Activated naive CD8-positive, alpha-beta T cell treated with anti-CD3 and anti-CD28 coated beads, Interleukin-2, amount 10 ng/mL, durations not matched to agents 7 days and 5 days (primary cell): ENCODE measurements at regions not wholly inside any gene's neighbourhood (a gene's known extent, or its start where the extent isn't known, plus 50 kb on each side); places are given as distances from the start of the nearest gene placed in this dataset.

ENCODE experiments used
- ATAC-seq: fragments of 150-1000 bp; cut with Tn5 transposase; one replicate; pipeline ENCODE4 v1.10.0; 2021; ENCODE audit warnings: low read depth, moderate library complexity
- POLR2A ChIA-PET: fragments of 350-600 bp; sonication (Branson Sonifier 250); formaldehyde crosslinking; loops from one replicate; lab custom pipeline; 2021; ENCODE audit warnings: antibody characterized with exemption; lab: Charles Lee
- DNase-seq: peaks from one replicate; pipeline ENCODE4 v3.0.0; 2021
- H3K27ac Mint-ChIP-seq: one replicate; pipeline ENCODE4 v1.8.0; 2022; ENCODE audit warnings: mild to moderate bottlenecking, mixed read lengths
- H3K27me3 Mint-ChIP-seq: one replicate; pipeline ENCODE4 v1.8.0; 2022; ENCODE audit warnings: mild to moderate bottlenecking, moderate library complexity, mixed read lengths
- H3K36me3 Mint-ChIP-seq: one replicate; pipeline ENCODE4 v1.8.0; 2021; ENCODE audit warnings: mild to moderate bottlenecking, mixed read lengths
- H3K4me1 Mint-ChIP-seq: one replicate; pipeline ENCODE4 v1.8.0; 2021; ENCODE audit warnings: mixed read lengths
- H3K4me3 Mint-ChIP-seq: one replicate; pipeline ENCODE4 v1.8.0; 2022; ENCODE audit warnings: mild to moderate bottlenecking, moderate library complexity, mixed read lengths
- H3K9me3 Mint-ChIP-seq: one replicate; pipeline ENCODE4 v1.8.0; 2021; ENCODE audit warnings: mixed read lengths

DNA sequence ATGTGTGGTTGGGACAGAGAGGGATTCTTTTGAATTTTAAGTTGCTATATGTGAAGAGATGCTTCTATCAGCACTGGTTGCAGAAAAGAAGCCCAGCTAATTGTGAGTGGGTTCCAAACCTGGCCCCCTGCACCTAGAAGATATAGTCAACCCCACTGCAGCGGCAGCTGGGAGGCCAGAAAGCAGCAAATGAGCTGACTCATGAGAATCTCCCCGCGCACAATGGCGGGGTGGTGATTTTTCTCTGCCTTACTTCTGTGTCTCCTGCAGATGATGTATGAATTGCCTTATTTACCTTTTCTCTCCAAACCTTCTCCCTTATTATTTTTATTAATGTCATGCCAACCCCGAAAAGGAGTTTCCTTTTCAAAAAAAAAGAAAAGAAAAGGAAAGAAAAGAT lies 89.7 kb downstream of the MAF start:
- ATAC-seq = no peak
- no peak overlapping the region for H3K27ac Mint-ChIP-seq

DNA sequence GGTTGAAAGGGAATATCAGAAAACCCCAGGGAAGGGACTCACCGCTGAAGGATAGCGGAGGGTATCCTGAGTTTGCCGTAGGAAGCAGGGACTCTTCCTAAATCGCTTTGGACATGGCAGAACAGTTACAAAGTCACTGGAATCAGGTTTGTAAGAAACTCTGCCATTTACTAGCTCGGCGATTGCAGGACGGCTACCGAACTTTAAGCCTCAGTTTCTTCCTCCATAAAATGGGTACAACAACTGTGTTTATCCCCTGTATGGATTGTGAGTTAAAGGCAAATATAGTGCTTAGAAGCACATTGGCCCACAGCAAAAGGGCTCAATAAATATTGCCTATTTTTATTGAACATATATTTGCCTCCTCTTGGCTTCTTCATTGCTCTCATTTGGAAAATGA lies 90.6 kb downstream of the MAF start:
- POLR2A ChIA-PET = no interaction called here
- no peaks in the 10 kb centered on the region for H3K9me3 Mint-ChIP-seq
- no peaks in the 10 kb centered on the region for H3K36me3 Mint-ChIP-seq
- peaks cover 3% of the 10 kb centered on the region for H3K27me3 Mint-ChIP-seq
- DNase-seq (no peak), ATAC-seq (no peak)
- H3K4me3 Mint-ChIP-seq = no peak overlapping the region
- no peaks in the 10 kb centered on the region for H3K4me1 Mint-ChIP-seq
- H3K27ac Mint-ChIP-seq = no peak overlapping the region

More for the DNA sequence above, 89.7 kb downstream of the MAF start:
- Mint-ChIP-seq H3K4me3 (no peak overlapping the region), H3K9me3 (no peaks in the 10 kb centered on the region), H3K27me3 (no peaks in the 10 kb centered on the region), H3K36me3 (no peaks in the 10 kb centered on the region), H3K4me1 (no peaks in the 10 kb centered on the region)
- POLR2A ChIA-PET = no interaction called here
- no peak for DNase-seq

DNA sequence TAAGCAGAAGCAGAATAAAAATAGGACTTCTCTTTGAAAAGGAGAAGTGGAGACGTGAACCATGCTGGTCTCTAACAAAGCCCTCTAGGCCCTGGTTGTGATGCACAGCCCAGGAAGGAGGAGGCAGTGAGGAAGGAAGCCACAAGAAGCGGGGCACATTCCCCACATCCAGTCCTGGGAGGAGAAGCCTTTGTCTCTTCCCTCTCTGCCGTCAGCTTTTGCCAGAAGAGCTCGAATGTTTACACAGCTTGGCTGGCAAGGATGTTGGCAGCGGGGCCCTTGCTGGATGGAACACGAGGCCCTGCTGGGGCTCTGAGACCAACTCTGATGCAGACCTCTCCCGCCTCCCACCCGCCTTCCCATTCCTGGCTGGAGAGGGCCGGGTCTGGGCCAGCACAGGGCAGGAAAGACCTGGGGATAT lies 91.3 kb downstream of the MAF start:
- no peak for DNase-seq
- Mint-ChIP-seq H3K36me3 (no peaks in the 10 kb centered on the region), H3K9me3 (no peaks in the 10 kb centered on the region), H3K27ac (no peak overlapping the region), H3K4me1 (no peaks in the 10 kb centered on the region), H3K4me3 (no peak overlapping the region), H3K27me3 (peaks cover 3% of the 10 kb centered on the region)
- POLR2A ChIA-PET = no interaction called here
- no peak for ATAC-seq

DNA sequence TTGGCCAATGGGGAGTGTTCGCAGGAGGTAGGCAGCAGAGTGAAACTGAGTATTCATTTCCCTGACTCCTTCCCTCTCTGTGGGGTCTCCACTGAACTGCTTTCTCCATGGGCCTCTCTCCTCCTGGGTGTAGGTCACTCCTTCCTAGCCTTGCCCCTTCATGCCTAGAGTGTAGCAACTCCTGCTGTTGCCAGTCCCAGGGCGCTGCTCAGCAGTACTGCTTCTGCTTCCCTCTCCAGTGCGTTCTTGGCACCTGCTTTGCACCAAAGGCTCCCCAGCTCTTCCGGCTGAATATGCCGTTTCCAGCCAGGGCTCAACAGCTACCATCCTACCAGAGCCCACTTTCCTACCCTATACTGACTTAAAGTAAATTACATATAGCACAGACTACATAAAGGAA lies 92.2 kb downstream of the MAF start:
- Mint-ChIP-seq H3K36me3 (no peaks in the 10 kb centered on the region), H3K4me1 (no peaks in the 10 kb centered on the region), H3K9me3 (no peaks in the 10 kb centered on the region), H3K27me3 (peaks cover 3% of the 10 kb centered on the region), H3K27ac (no peak overlapping the region), H3K4me3 (no peak overlapping the region)
- POLR2A ChIA-PET = no interaction called here
- DNase-seq (no peak), ATAC-seq (no peak)

DNA sequence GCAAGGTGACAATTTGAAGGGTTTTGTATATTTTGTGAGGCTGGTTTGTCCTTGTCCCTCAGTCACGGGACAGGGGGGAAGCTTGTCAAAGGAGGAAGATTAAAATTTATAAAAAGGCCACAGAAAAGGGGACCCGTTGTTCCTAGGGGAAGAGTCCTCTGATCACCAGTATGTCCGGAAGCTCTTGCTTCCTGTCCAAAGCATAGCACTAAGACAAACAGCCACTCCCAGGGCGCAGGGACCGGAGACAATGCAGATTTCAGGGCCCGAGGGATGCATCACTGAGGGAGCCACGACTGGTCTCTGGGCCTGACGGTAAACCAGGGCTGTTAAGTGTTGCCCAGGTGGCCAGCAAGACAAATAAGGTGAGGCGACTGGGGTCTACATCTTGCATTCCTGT lies 95.2 kb downstream of the MAF start:
- no peak for DNase-seq
- H3K36me3 Mint-ChIP-seq = no peaks in the 10 kb centered on the region
- no peaks in the 10 kb centered on the region for H3K4me1 Mint-ChIP-seq
- ATAC-seq = no peak
- no peak overlapping the region for H3K4me3 Mint-ChIP-seq
- no peaks in the 10 kb centered on the region for H3K9me3 Mint-ChIP-seq
- H3K27ac Mint-ChIP-seq = no peak overlapping the region
- H3K27me3 Mint-ChIP-seq = peaks cover 3% of the 10 kb centered on the region
- POLR2A ChIA-PET = no interaction called here

DNA sequence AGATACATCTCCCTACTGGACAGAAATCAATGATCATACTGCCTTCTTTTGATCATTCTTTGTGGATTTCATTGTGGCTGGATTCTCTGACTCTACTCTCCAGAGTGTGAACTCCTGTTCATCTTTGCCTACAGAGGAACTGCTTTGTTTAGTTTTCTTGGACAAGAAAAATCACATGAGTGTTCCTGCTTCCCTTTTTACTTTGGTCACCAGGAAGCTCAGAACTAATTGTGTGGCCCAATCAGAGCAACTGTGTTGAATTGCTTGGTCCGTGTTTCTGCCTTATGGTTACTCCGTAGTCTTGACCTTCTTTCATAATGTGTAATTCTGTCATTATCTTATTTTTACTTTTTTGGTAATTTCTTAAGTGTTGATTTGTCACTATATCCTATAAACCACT lies 97.0 kb downstream of the MAF start:
- no peak overlapping the region for H3K27ac Mint-ChIP-seq
- no peaks in the 10 kb centered on the region for H3K36me3 Mint-ChIP-seq
- no peak for DNase-seq
- no peak for ATAC-seq
- H3K4me3 Mint-ChIP-seq = no peak overlapping the region
- no peaks in the 10 kb centered on the region for H3K4me1 Mint-ChIP-seq
- H3K9me3 Mint-ChIP-seq = peaks cover 4% of the 10 kb centered on the region
- POLR2A ChIA-PET = no interaction called here
- peaks cover 3% of the 10 kb centered on the region for H3K27me3 Mint-ChIP-seq

DNA sequence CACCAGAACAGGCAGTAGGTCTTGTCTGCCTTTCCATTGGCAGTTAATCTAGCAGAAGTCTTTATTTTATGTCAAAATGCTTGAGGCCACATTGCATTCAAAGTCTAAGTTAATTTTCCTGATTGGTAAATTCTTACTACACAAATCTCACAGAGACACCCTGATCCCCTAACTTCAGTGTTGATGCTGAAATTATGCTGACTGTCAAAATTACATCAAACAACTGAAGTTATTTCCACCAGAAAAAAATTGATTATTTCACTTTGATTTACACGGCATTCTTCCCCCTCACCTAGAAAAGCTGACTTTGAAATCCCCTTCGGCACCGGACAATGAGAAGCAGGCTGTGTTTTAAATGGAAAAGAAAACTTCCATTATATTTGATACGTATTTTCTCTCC lies 99.1 kb downstream of the MAF start:
- no peak overlapping the region for H3K4me3 Mint-ChIP-seq
- POLR2A ChIA-PET = no interaction called here
- peaks cover 4% of the 10 kb centered on the region for H3K9me3 Mint-ChIP-seq
- ATAC-seq (no peak), DNase-seq (no peak)
- no peak overlapping the region for H3K27ac Mint-ChIP-seq
- peaks cover 3% of the 10 kb centered on the region for H3K27me3 Mint-ChIP-seq
- H3K4me1 Mint-ChIP-seq = no peaks in the 10 kb centered on the region
- H3K36me3 Mint-ChIP-seq = no peaks in the 10 kb centered on the region

DNA sequence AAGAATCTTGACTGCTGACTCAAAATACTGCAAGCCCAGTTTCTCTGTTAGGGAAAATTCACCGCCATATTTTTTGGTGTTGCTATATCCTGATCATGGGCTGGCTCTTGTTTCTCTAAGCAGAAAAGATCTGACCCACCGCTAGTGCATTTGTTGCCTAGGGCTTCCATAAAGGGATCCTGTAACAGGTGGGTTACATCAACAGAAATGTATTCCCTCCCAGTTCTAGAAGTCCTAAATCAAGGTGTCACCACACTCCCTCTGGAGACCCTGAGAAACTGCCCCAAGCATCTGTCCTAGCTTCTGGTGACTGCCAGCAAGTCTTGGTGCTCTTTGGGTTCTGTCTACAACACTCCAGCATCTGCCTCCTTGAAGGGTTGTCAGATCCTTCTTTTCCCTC lies 99.7 kb downstream of the MAF start:
- DNase-seq (no peak), ATAC-seq (no peak)
- H3K27me3 Mint-ChIP-seq = peaks cover 3% of the 10 kb centered on the region
- H3K9me3 Mint-ChIP-seq = peaks cover 4% of the 10 kb centered on the region
- no peaks in the 10 kb centered on the region for H3K36me3 Mint-ChIP-seq
- no peaks in the 10 kb centered on the region for H3K4me1 Mint-ChIP-seq
- POLR2A ChIA-PET = no interaction called here
- no peak overlapping the region for H3K27ac Mint-ChIP-seq
- no peak overlapping the region for H3K4me3 Mint-ChIP-seq

DNA sequence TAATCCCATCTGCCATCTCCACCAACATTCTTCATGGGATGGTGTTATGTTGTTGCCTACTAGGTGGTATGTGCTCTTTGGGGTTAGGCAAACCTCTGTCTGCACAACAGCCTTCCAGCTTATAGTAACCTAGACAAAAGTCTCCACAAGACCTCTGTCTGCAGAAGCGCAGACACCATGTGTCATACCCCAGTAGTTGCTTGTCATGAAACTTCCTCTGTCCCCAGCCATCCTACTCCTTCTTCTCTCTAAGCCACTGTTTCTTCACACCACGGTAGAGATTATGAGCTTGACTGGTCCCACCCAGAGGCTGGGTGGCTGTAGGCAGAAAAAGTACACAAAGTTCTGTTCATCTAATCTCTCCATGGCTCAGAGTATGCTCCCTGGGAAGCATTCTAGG lies 100.3 kb downstream of the MAF start:
- Mint-ChIP-seq H3K27me3 (no peaks in the 10 kb centered on the region), H3K36me3 (no peaks in the 10 kb centered on the region), H3K9me3 (peaks cover 4% of the 10 kb centered on the region), H3K27ac (no peak overlapping the region), H3K4me3 (no peak overlapping the region), H3K4me1 (no peaks in the 10 kb centered on the region)
- no peak for DNase-seq
- ATAC-seq = no peak
- POLR2A ChIA-PET = no interaction called here

DNA sequence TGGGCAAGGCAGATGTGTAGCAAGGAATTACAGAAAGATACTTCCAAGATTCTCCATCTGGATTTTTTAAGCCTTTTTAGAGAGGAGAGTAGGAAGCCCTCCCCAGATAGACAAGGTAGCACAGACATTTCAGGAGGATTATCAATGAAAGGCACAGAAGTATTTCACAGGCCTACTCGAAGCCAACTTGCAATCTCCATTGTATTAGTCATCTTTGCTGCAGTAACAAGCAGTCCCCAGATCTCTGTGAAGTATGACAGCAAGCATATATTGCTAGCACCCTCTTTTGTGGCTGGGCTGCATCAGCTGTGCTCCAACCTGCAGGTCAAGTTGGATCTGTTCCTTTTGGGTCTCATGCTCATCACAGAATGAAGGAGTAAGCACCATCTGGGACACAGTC lies 101.6 kb downstream of the MAF start:
- ATAC-seq = no peak
- POLR2A ChIA-PET = no interaction called here

DNA sequence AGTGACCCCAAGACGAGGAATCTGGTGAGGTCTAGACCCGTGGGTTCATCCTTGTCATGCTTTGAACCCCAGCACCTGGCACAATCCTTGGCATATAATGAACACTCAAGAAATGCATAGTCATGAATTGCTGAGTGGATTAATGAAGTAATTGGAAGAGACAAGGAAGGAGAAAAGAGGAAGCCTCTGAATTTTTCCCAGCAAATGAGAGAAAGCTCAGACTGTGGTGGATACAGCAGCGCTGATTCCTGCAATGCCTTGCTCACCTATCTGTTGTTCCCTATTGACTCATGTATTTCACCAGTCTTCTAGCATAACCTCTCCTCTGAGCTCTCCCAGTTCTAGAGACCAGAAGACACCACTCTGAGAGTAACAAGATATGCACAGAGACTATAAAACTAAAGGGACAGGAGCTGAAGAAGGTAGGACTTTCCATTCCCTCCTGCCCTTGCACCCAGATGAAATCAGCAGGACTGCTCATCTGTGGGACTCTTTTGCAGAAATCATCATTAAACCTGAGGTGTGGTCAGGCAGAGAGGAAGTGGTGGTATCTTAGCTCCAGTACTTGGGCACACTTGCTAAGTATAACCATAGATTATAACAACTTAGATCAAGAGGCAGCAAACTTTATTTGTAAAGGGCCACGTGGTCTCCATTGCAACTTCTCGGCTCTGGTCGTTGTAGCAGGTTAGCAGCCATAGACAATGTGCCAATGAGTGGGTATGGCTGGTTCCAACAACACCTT lies 102.8 kb downstream of the MAF start:
- no peak for ATAC-seq
- no peak overlapping the region for H3K27ac Mint-ChIP-seq
- no peaks in the 10 kb centered on the region for H3K36me3 Mint-ChIP-seq
- no peak overlapping the region for H3K4me3 Mint-ChIP-seq
- POLR2A ChIA-PET = no interaction called here
- no peak for DNase-seq
- H3K27me3 Mint-ChIP-seq = no peaks in the 10 kb centered on the region
- no peaks in the 10 kb centered on the region for H3K4me1 Mint-ChIP-seq
- H3K9me3 Mint-ChIP-seq = peaks cover 4% of the 10 kb centered on the region

More for the DNA sequence above, 101.6 kb downstream of the MAF start:
- no peaks in the 10 kb centered on the region for H3K27me3 Mint-ChIP-seq
- H3K4me1 Mint-ChIP-seq = no peaks in the 10 kb centered on the region
- H3K9me3 Mint-ChIP-seq = peaks cover 4% of the 10 kb centered on the region
- no peak overlapping the region for H3K4me3 Mint-ChIP-seq
- no peak for DNase-seq
- H3K27ac Mint-ChIP-seq = no peak overlapping the region
- H3K36me3 Mint-ChIP-seq = no peaks in the 10 kb centered on the region

DNA sequence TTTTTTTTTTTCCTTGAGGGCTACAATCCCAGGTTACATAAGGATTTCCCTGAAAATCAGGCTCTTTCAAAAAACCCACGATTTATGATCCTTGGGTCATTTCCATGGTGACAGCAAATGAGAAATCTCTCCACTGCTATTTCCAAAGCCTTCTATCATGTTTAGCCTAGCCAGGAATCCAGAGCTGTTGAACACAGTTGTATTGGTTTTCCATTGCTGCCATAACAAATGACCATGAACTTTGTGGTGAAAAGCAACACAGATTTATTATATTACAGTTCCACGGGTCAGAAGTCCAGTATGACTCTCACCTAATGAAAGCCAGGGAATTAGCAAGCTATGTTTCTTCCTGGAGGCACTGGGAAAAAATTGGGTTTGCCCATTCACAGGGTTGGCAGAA lies 106.6 kb downstream of the MAF start:
- Mint-ChIP-seq H3K9me3 (peaks cover 3% of the 10 kb centered on the region), H3K27me3 (peaks cover 7% of the 10 kb centered on the region), H3K4me1 (no peaks in the 10 kb centered on the region), H3K27ac (no peak overlapping the region), H3K4me3 (no peak overlapping the region), H3K36me3 (no peaks in the 10 kb centered on the region)
- ATAC-seq (no peak), DNase-seq (no peak)
- POLR2A ChIA-PET = no interaction called here

DNA sequence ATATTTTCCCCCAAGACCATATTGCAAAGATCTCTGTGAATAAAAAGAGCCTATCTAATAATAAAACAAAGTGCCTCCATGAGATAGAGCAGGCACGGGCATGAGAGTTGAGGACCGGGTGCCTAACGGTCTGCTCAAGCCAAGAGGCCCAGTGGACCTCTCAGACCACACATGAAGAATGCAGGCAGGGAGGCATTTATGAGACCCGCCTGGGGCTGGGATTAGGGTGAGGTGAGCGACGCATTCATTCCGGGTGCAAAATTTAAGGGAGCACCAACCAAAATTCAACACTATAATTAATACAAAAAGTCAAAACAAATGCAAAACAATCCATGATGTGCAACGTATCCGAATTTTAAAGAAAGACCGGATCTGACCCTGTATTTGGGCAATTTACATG lies 108.5 kb downstream of the MAF start:
- no peaks in the 10 kb centered on the region for H3K9me3 Mint-ChIP-seq
- H3K27ac Mint-ChIP-seq = no peak overlapping the region
- no peak overlapping the region for H3K4me3 Mint-ChIP-seq
- no peaks in the 10 kb centered on the region for H3K36me3 Mint-ChIP-seq
- no peak for ATAC-seq
- no peaks in the 10 kb centered on the region for H3K4me1 Mint-ChIP-seq
- POLR2A ChIA-PET = no interaction called here
- no peak for DNase-seq
- H3K27me3 Mint-ChIP-seq = peaks cover 8% of the 10 kb centered on the region

DNA sequence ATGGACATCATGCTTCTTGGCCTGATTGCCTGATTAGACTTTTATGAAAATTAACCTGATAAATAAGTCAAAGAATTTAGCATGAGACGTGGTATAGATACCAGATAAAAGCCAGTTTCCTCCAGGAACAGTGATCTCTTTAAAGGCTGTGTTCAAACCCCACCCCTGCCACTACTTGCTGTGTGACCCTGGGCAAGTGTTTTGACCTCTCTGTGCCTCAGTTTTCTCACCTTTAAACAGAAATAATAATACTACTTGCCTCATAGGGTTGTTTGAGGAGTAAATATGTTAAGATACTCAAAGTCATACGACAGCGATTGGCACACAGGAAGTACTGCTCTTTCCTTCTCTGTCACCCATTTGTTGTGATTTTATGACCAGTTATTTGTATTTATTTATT lies 115.5 kb downstream of the MAF start:
- H3K9me3 Mint-ChIP-seq = no peaks in the 10 kb centered on the region
- no peak overlapping the region for H3K4me3 Mint-ChIP-seq
- H3K36me3 Mint-ChIP-seq = no peaks in the 10 kb centered on the region
- ATAC-seq (no peak), DNase-seq (no peak)
- POLR2A ChIA-PET = no interaction called here
- no peaks in the 10 kb centered on the region for H3K4me1 Mint-ChIP-seq
- no peak overlapping the region for H3K27ac Mint-ChIP-seq
- H3K27me3 Mint-ChIP-seq = peaks cover 11% of the 10 kb centered on the region

DNA sequence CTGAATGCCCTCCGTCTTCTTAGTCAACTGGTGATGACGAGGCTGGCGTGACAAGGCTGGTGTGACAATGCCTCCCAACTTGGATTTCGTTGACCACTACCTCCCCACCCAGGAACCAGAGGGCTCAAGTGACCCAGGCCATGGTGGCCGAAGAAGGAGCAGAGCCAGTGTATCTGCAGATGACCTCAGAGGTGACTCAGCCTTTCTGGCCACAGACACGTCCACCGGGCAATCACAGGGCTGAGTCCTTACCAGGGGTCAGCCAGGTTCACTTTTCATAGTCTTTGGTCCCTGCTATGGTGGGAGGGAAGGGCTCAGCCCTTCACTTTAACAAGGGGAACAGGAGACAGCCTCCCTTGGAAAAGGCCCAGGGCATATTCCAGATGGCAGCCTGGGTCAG lies 116.3 kb downstream of the MAF start:
- H3K27ac Mint-ChIP-seq = no peak overlapping the region
- no peaks in the 10 kb centered on the region for H3K9me3 Mint-ChIP-seq
- H3K4me3 Mint-ChIP-seq = no peak overlapping the region
- no peak for ATAC-seq
- POLR2A ChIA-PET = no interaction called here
- no peak for DNase-seq
- peaks cover 9% of the 10 kb centered on the region for H3K27me3 Mint-ChIP-seq
- H3K36me3 Mint-ChIP-seq = no peaks in the 10 kb centered on the region
- H3K4me1 Mint-ChIP-seq = no peaks in the 10 kb centered on the region
